CD14-positive monocyte (primary cell): ENCODE measurements at regions not wholly inside any gene's neighbourhood (a gene's known extent, or its start where the extent isn't known, plus 50 kb on each side); places are given as distances from the start of the nearest gene placed in this dataset.

Experiments used
- DNase-seq, 3 donors: peaks; one replicate each; pipeline ENCODE4 v3.0.0-alpha.2; 2011 to 2022
- H2AFZ ChIP-seq: 2 replicates; pipeline ENCODE4 v1.6.0; 2012; ENCODE audit warnings: mild to moderate bottlenecking, low read depth, low read length, inconsistent platforms; ENCODE audit not compliant: insufficient read depth, poor library complexity, severe bottlenecking
- H3K27ac ChIP-seq, 2 donors: 1 replicate in 1 of 2; 2 replicates in 1 of 2; pipeline ENCODE4 v1.5.1; 2012 to 2013; ENCODE audit warnings: low read length in 2 of 2, control low read depth in 1 of 2, inconsistent platforms in 1 of 2, low read depth in 1 of 2, mild to moderate bottlenecking in 1 of 2
- H3K27me3 ChIP-seq, 2 donors: one replicate each; pipeline versions ENCODE4 v1.6.0 to v1.6.1; 2011 to 2013; ENCODE audit warnings: low read length in 2 of 2; ENCODE audit not compliant: control insufficient read depth in 2 of 2, insufficient read depth in 2 of 2
- H3K36me3 ChIP-seq, 2 donors: replicated peaks in 1 of 2; 1 replicate in 1 of 2; 2 replicates in 1 of 2; pipeline versions ENCODE4 v1.5.1 to v1.6.1; 2012 to 2013; ENCODE audit warnings: low read length in 2 of 2, control low read depth in 1 of 2, inconsistent platforms in 1 of 2, mild to moderate bottlenecking in 1 of 2; ENCODE audit not compliant: insufficient read depth in 2 of 2, control insufficient read depth in 1 of 2
- H3K4me1 ChIP-seq, 2 donors: 1 replicate in 1 of 2; 2 replicates in 1 of 2; pipeline versions ENCODE4 v1.5.1 to v1.6.1; 2012 to 2013; ENCODE audit warnings: low read length in 2 of 2, control low read depth in 1 of 2, inconsistent platforms in 1 of 2, mild to moderate bottlenecking in 1 of 2, moderate library complexity in 1 of 2; ENCODE audit not compliant: insufficient read depth in 2 of 2, control insufficient read depth in 1 of 2
- H3K4me2 ChIP-seq: replicated peaks from 2 replicates; pipeline ENCODE3; 2012; ENCODE audit warnings: low read length, moderate library complexity, mild to moderate bottlenecking; ENCODE audit not compliant: poor library complexity, severe bottlenecking; ENCODE audit errors: extremely low read depth
- H3K4me3 ChIP-seq, 3 experiments: fragments of 200-600 bp in 1 of 3; sonication (generic) in 1 of 3; replicated peaks in 1 of 3; 1 replicate in 2 of 3; 2 replicates in 1 of 3; pipeline ENCODE4 v1.5.1; 2011 to 2013; ENCODE audit warnings: low read length in 3 of 3, mild to moderate bottlenecking in 3 of 3, control low read depth in 2 of 3, low read depth in 2 of 3, inconsistent platforms in 1 of 3, moderate library complexity in 1 of 3
- H3K79me2 ChIP-seq: 2 replicates; pipeline ENCODE4 v1.6.0; 2012; ENCODE audit warnings: mild to moderate bottlenecking, control low read depth, inconsistent platforms, low read length, moderate library complexity; ENCODE audit not compliant: insufficient read depth
- H3K9ac ChIP-seq: 2 replicates; pipeline ENCODE4 v1.6.0; 2017; ENCODE audit warnings: low read length, mild to moderate bottlenecking; ENCODE audit not compliant: insufficient read depth, poor library complexity, severe bottlenecking
- H3K9me3 ChIP-seq, 2 donors: replicated peaks in 1 of 2; 1 replicate in 1 of 2; 2 replicates in 1 of 2; pipeline versions ENCODE4 v1.5.1 to v1.6.1; 2012 to 2013; ENCODE audit warnings: low read length in 2 of 2, control low read depth in 1 of 2; ENCODE audit not compliant: control insufficient read depth in 1 of 2, insufficient read depth in 1 of 2
- H4K20me1 ChIP-seq: 2 replicates; pipeline ENCODE4 v1.6.0; 2012; ENCODE audit warnings: mild to moderate bottlenecking, low read length, control low read depth, moderate library complexity; ENCODE audit not compliant: insufficient read depth
- H3K27ac Mint-ChIP-seq, 7 donors: one replicate each; pipeline ENCODE4 v1.8.0; 2020; ENCODE audit warnings: mild to moderate bottlenecking in 7 of 7, mixed read lengths in 7 of 7, moderate library complexity in 6 of 7, inconsistent platforms in 2 of 7
- H3K27me3 Mint-ChIP-seq, 3 donors: one replicate each; pipeline ENCODE4 v1.8.0; 2021 to 2022; ENCODE audit warnings: low read depth in 3 of 3, mild to moderate bottlenecking in 3 of 3, mixed read lengths in 3 of 3, moderate library complexity in 3 of 3, inconsistent platforms in 1 of 3
- H3K36me3 Mint-ChIP-seq, 2 donors: one replicate each; pipeline ENCODE4 v1.8.0; 2020; ENCODE audit warnings: mixed read lengths in 2 of 2, inconsistent platforms in 1 of 2, mild to moderate bottlenecking in 1 of 2
- H3K4me1 Mint-ChIP-seq: one replicate; pipeline ENCODE4 v1.8.0; 2020; ENCODE audit warnings: mild to moderate bottlenecking, mixed read lengths
- H3K4me3 Mint-ChIP-seq, 2 donors: one replicate each; pipeline ENCODE4 v1.8.0; 2020; ENCODE audit warnings: mild to moderate bottlenecking in 2 of 2, mixed read lengths in 2 of 2, moderate library complexity in 1 of 2
- H3K9me3 Mint-ChIP-seq, 7 donors: one replicate each; pipeline ENCODE4 v1.8.0; 2020 to 2022; ENCODE audit warnings: mixed read lengths in 7 of 7, mild to moderate bottlenecking in 6 of 7, moderate library complexity in 6 of 7, inconsistent platforms in 2 of 7
- WGBS: methylation state at CpG from one replicate; pipeline ENCODE4 v1.1.5; 2013; ENCODE audit warnings: missing lambda C conversion rate; ENCODE audit not compliant: insufficient coverage; 5-methylcytosine and 5-hydroxymethylcytosine counted together
- intact Hi-C, 2 donors: fragments of 100-400 bp; cut with micrococcal nuclease; formaldehyde crosslinking; loops; one replicate each; pipeline versions ENCODE4 v1.15.0 to v1.15.1; 2023
- TF ChIP-seq, protein P1 (sequence below): fragments of 200-600 bp; IDR thresholded peaks from one replicate; pipeline ENCODE4 v1.8.0; 2022; ENCODE audit warnings: antibody characterized with exemption, mild to moderate bottlenecking

DNA sequence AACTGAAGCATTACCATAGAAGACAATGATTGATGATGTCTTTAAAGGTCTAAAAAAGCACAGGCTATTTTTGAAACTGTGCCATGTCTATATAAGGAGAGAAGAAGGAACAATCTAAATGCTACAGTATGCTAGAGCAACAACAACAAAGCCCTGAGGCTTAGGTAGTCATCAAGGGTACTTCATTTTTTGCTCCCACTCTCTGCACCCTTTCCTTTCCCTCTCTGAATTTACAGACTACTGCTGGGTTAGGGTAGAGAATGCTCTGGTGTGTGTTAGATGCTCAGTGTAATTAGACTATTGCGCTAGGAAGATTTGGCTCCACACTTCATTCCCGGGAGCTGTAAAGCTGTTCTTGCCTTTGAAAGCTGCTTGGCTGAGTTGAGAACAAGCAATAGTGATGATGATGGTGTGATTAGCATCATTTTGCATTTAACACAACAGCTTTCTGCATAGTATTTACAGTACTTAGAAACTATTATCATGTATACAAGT, 1262.5 kb upstream of the CITED2 start:
- Mint-ChIP-seq H3K4me1 (no peaks in the 10 kb centered on the region), H3K4me3 (no peak overlapping the region), H3K27ac (no peak overlapping the region), H3K36me3 (no peaks in the 10 kb centered on the region), H3K27me3 (no peaks in the 10 kb centered on the region), H3K9me3 (peaks cover 0 to 9% (median 2%) of the 10 kb centered on the region in 7 donors)
- H2AFZ ChIP-seq, result no peak overlapping the region
- H3K27me3 ChIP-seq, result no peaks in the 10 kb centered on the region
- TF ChIP-seq, protein P1, sequence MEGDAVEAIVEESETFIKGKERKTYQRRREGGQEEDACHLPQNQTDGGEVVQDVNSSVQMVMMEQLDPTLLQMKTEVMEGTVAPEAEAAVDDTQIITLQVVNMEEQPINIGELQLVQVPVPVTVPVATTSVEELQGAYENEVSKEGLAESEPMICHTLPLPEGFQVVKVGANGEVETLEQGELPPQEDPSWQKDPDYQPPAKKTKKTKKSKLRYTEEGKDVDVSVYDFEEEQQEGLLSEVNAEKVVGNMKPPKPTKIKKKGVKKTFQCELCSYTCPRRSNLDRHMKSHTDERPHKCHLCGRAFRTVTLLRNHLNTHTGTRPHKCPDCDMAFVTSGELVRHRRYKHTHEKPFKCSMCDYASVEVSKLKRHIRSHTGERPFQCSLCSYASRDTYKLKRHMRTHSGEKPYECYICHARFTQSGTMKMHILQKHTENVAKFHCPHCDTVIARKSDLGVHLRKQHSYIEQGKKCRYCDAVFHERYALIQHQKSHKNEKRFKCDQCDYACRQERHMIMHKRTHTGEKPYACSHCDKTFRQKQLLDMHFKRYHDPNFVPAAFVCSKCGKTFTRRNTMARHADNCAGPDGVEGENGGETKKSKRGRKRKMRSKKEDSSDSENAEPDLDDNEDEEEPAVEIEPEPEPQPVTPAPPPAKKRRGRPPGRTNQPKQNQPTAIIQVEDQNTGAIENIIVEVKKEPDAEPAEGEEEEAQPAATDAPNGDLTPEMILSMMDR, result no peak
- no peaks in the 10 kb centered on the region for H3K36me3 ChIP-seq
- no peak overlapping the region for H3K27ac ChIP-seq
- H3K79me2 ChIP-seq, result no peaks in the 10 kb centered on the region
- H3K9ac ChIP-seq, result no peak overlapping the region
- DNase-seq, result no peak
- no peak overlapping the region for H3K4me3 ChIP-seq
- H3K9me3 ChIP-seq, result no peaks in the 10 kb centered on the region
- no peak overlapping the region for H3K4me2 ChIP-seq
- WGBS, result no CpG with 5 or more reads among the region's 2 CpGs
- no peaks in the 10 kb centered on the region for H4K20me1 ChIP-seq
- intact Hi-C loops, result no loop called here
- no peaks in the 10 kb centered on the region for H3K4me1 ChIP-seq

- H3K4me3 Mint-ChIP-seq, result no peak overlapping the region
- no peak overlapping the region for H3K27ac Mint-ChIP-seq
- H3K4me3 ChIP-seq, result no peak overlapping the region
- no peaks in the 10 kb centered on the region for H3K36me3 Mint-ChIP-seq
- peaks cover 0 to 7% (median 2%) of the 10 kb centered on the region in 7 donors for H3K9me3 Mint-ChIP-seq
- H3K27me3 Mint-ChIP-seq, result no peaks in the 10 kb centered on the region
- H3K4me1 ChIP-seq, result no peaks in the 10 kb centered on the region
- no peak overlapping the region for H2AFZ ChIP-seq
- 93% methylated on average over 9 of the region's 11 CpGs for WGBS
- TF ChIP-seq, protein P1, result no peak
- no peak overlapping the region for H3K9ac ChIP-seq
- no peak overlapping the region for H3K4me2 ChIP-seq
- H3K36me3 ChIP-seq, result no peaks in the 10 kb centered on the region
- intact Hi-C loops, result no loop called here
- no peaks in the 10 kb centered on the region for H3K4me1 Mint-ChIP-seq
- no peaks in the 10 kb centered on the region for H4K20me1 ChIP-seq
- H3K27ac ChIP-seq, result no peak overlapping the region
- no peaks in the 10 kb centered on the region for H3K27me3 ChIP-seq
- no peak for DNase-seq
- H3K79me2 ChIP-seq, result no peaks in the 10 kb centered on the region
- H3K9me3 ChIP-seq, result no peaks in the 10 kb centered on the region
These were observed 1261.9 kb upstream of the CITED2 start for GRCh38 chr6:140636271-140636907.
